Large intestine (tissue), 3 donors: ENCODE measurements at regions not wholly inside any gene's neighbourhood (a gene's known extent, or its start where the extent isn't known, plus 50 kb on each side); places are given as distances from the start of the nearest gene placed in this dataset.

ENCODE experiments used
- DNase-seq, 2 donors: peaks; one replicate each; pipeline versions ENCODE4 v3.0.0 to v3.0.0-alpha.2; 2013
- H3K27ac ChIP-seq: one replicate; pipeline ENCODE4 v1.5.1; 2013; ENCODE audit warnings: low read length
- H3K27me3 ChIP-seq: 2 replicates; pipeline ENCODE4 v1.6.1; 2013; ENCODE audit warnings: low read length; ENCODE audit not compliant: control insufficient read depth, insufficient read depth
- H3K36me3 ChIP-seq: 2 replicates; pipeline ENCODE4 v1.6.1; 2013; ENCODE audit warnings: low read length; ENCODE audit not compliant: control insufficient read depth, insufficient read depth
- H3K4me1 ChIP-seq: one replicate; pipeline ENCODE4 v1.6.1; 2013; ENCODE audit warnings: low read length; ENCODE audit not compliant: control insufficient read depth, insufficient read depth
- H3K4me3 ChIP-seq: one replicate; pipeline ENCODE4 v1.5.1; 2013; ENCODE audit warnings: low read length
- H3K9me3 ChIP-seq: one replicate; pipeline ENCODE4 v1.6.1; 2013; ENCODE audit warnings: mild to moderate bottlenecking, low read depth, low read length, moderate library complexity; ENCODE audit not compliant: control insufficient read depth
- WGBS: methylation state at CpG from one replicate; pipeline ENCODE4 v1.1.5; 2013; ENCODE audit warnings: low lambda C conversion rate; ENCODE audit not compliant: insufficient coverage; 5-methylcytosine and 5-hydroxymethylcytosine counted together

- H3K4me3 ChIP-seq, result no peak overlapping the region
- no CpG with 5 or more reads among the region's 2 CpGs for WGBS
- H3K9me3 ChIP-seq, result no peaks in the 10 kb centered on the region
- no peak overlapping the region for H3K27ac ChIP-seq
- H3K27me3 ChIP-seq, result no peaks in the 10 kb centered on the region
- H3K36me3 ChIP-seq, result no peaks in the 10 kb centered on the region
- DNase-seq, result no peak
- no peaks in the 10 kb centered on the region for H3K4me1 ChIP-seq
Measured at GRCh38 chr9:118734696-118735095, 634.5 kb downstream of the BRINP1 start.

- DNase-seq, result no peak
- H3K27ac ChIP-seq, result no peak overlapping the region
- H3K4me1 ChIP-seq, result no peaks in the 10 kb centered on the region
- no peaks in the 10 kb centered on the region for H3K27me3 ChIP-seq
- no peaks in the 10 kb centered on the region for H3K9me3 ChIP-seq
- H3K4me3 ChIP-seq, result no peak overlapping the region
- no peaks in the 10 kb centered on the region for H3K36me3 ChIP-seq
Measured at GRCh38 chr9:118736406-118736805, 632.8 kb downstream of the BRINP1 start.

- WGBS, result no CpG with 5 or more reads among the region's 7 CpGs
- H3K4me1 ChIP-seq, result no peaks in the 10 kb centered on the region
- H3K9me3 ChIP-seq, result no peaks in the 10 kb centered on the region
- H3K36me3 ChIP-seq, result no peaks in the 10 kb centered on the region
- no peak for DNase-seq
- no peaks in the 10 kb centered on the region for H3K27me3 ChIP-seq
- H3K27ac ChIP-seq, result no peak overlapping the region
- H3K4me3 ChIP-seq, result no peak overlapping the region
Measured at GRCh38 chr9:118751077-118751847, 618.0 kb downstream of the BRINP1 start.

- Histone ChIP-seq H3K4me1 (no peaks in the 10 kb centered on the region), H3K9me3 (no peaks in the 10 kb centered on the region), H3K27ac (no peak overlapping the region), H3K27me3 (no peaks in the 10 kb centered on the region), H3K4me3 (no peak overlapping the region), H3K36me3 (no peaks in the 10 kb centered on the region)
- no peak for DNase-seq
- WGBS, result no CpG with 5 or more reads among the region's 3 CpGs
Measured at GRCh38 chr9:118751848-118752223, 617.4 kb downstream of the BRINP1 start.

- 67% methylated on average over 1 of the region's 4 CpGs for WGBS
- no peak overlapping the region for H3K4me3 ChIP-seq
- no peaks in the 10 kb centered on the region for H3K9me3 ChIP-seq
- H3K4me1 ChIP-seq, result no peaks in the 10 kb centered on the region
- H3K27ac ChIP-seq, result no peak overlapping the region
- DNase-seq, result no peak
- H3K27me3 ChIP-seq, result no peaks in the 10 kb centered on the region
- no peaks in the 10 kb centered on the region for H3K36me3 ChIP-seq
Measured at GRCh38 chr9:118761016-118761790, 608.0 kb downstream of the BRINP1 start.

- Histone ChIP-seq H3K27ac (no peak overlapping the region), H3K4me3 (no peak overlapping the region), H3K27me3 (no peaks in the 10 kb centered on the region), H3K36me3 (no peaks in the 10 kb centered on the region), H3K4me1 (no peaks in the 10 kb centered on the region), H3K9me3 (no peaks in the 10 kb centered on the region)
- WGBS, result no CpG with 5 or more reads among the region's 5 CpGs
- no peak for DNase-seq
Measured at GRCh38 chr9:118767571-118767970, 601.7 kb downstream of the BRINP1 start.

- WGBS, result no CpG with 5 or more reads among the region's 5 CpGs
- no peaks in the 10 kb centered on the region for H3K27me3 ChIP-seq
Measured at GRCh38 chr9:118782790-118783463, 586.3 kb downstream of the BRINP1 start.

GRCh38 chr9:118784033-118784432 is 585.2 kb downstream of the BRINP1 start:
- no peaks in the 10 kb centered on the region for H3K4me1 ChIP-seq
- no peak overlapping the region for H3K27ac ChIP-seq
- H3K36me3 ChIP-seq, result no peaks in the 10 kb centered on the region
- H3K27me3 ChIP-seq, result no peaks in the 10 kb centered on the region
- no peak overlapping the region for H3K4me3 ChIP-seq
- H3K9me3 ChIP-seq, result no peaks in the 10 kb centered on the region
- 100% methylated on average over 3 of the region's 3 CpGs for WGBS
- DNase-seq, result no peak

More at GRCh38 chr9:118782790-118783463, 586.3 kb downstream of the BRINP1 start:
- DNase-seq, result no peak
- Histone ChIP-seq H3K9me3 (no peaks in the 10 kb centered on the region), H3K4me3 (no peak overlapping the region), H3K36me3 (no peaks in the 10 kb centered on the region), H3K27ac (no peak overlapping the region), H3K4me1 (no peaks in the 10 kb centered on the region)

- no peaks in the 10 kb centered on the region for H3K36me3 ChIP-seq
- no peak for DNase-seq
- H3K27ac ChIP-seq, result no peak overlapping the region
- H3K4me3 ChIP-seq, result no peak overlapping the region
- H3K9me3 ChIP-seq, result no peaks in the 10 kb centered on the region
- no peaks in the 10 kb centered on the region for H3K27me3 ChIP-seq
- no CpG with 5 or more reads among the region's 7 CpGs for WGBS
- no peaks in the 10 kb centered on the region for H3K4me1 ChIP-seq
Measured at GRCh38 chr9:118785456-118785855, 583.8 kb downstream of the BRINP1 start.

- 44% methylated on average over 1 of the region's 3 CpGs for WGBS
- Histone ChIP-seq H3K4me1 (no peaks in the 10 kb centered on the region), H3K4me3 (no peak overlapping the region), H3K27me3 (no peaks in the 10 kb centered on the region), H3K9me3 (no peaks in the 10 kb centered on the region), H3K27ac (no peak overlapping the region), H3K36me3 (no peaks in the 10 kb centered on the region)
- DNase-seq, result no peak
Measured at GRCh38 chr9:118786877-118787276, 582.4 kb downstream of the BRINP1 start.
